ENCODE measurements at regions not wholly inside any gene's neighbourhood (a gene's known extent, or its start where the extent isn't known, plus 50 kb on each side); places are given as distances from the start of the nearest gene placed in this dataset.

- TF ChIP-seq, protein P1, sequence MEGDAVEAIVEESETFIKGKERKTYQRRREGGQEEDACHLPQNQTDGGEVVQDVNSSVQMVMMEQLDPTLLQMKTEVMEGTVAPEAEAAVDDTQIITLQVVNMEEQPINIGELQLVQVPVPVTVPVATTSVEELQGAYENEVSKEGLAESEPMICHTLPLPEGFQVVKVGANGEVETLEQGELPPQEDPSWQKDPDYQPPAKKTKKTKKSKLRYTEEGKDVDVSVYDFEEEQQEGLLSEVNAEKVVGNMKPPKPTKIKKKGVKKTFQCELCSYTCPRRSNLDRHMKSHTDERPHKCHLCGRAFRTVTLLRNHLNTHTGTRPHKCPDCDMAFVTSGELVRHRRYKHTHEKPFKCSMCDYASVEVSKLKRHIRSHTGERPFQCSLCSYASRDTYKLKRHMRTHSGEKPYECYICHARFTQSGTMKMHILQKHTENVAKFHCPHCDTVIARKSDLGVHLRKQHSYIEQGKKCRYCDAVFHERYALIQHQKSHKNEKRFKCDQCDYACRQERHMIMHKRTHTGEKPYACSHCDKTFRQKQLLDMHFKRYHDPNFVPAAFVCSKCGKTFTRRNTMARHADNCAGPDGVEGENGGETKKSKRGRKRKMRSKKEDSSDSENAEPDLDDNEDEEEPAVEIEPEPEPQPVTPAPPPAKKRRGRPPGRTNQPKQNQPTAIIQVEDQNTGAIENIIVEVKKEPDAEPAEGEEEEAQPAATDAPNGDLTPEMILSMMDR (IDR thresholded peaks at IDR 0.05): no peak
- TF ChIP-seq EZH2phosphoT487 (IDR thresholded peaks at IDR 0.05): no peak
Observed at GRCh38 chr9:27818348-27818747, 245.1 kb upstream of the C9orf72 start.

All from neural progenitor cell (in vitro differentiated cells).